NCI-H1930 (cell line): ENCODE measurements at regions not wholly inside any gene's neighbourhood (a gene's known extent, or its start where the extent isn't known, plus 50 kb on each side); places are given as distances from the start of the nearest gene placed in this dataset.
"Not testable (repeated sequence)": the region's sequence is repeated elsewhere in the genome, so short reads cannot be mapped to it uniquely, and the experiment has no call there.

Source experiments
- DNase-seq, 2 experiments: peaks; one replicate each; lab custom pipeline; 2025; lab: John Stamatoyannopoulos, UW

DNA sequence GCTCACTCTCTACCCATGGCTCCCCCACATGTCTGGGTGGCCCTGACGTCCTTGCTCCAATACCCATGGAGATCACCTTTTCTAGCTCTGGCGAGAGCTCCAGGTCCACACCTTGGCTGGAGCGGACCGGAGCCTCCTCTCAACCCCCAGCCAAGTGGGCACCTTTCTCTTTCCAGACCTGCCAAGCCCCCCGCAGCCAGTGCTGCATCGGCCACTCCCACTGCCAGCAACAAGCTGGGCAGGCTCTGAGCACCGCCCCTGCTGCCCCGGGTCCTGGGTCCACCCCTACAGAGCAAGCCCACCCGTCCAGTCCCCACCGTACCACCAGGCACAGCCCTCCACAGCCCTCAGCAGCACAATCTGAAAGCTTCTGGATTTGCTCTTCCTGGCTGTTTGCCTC, 98.2 kb upstream of the C14orf180 start:
- DNase-seq, result no peak

DNA sequence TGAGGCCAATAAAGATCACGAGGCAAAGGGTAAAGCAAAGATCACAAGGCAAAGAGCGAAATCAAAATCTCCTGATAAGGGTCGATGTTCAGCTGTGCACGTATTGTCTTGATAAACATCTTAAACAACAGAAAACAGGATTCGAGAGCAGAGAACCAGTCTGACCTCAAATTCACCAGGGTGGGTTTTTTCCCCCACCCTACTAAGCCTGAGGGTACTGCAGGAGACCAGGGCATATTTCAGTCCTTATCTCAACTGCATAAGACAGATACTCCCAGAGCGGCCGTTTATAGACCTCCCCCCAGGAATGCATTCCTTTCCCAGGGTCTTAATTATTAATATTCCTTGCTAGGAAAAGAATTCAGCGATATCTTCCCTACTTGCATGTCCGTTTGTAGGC, 97.5 kb upstream of the C14orf180 start:
- DNase-seq, result not testable (repeated sequence)

DNA sequence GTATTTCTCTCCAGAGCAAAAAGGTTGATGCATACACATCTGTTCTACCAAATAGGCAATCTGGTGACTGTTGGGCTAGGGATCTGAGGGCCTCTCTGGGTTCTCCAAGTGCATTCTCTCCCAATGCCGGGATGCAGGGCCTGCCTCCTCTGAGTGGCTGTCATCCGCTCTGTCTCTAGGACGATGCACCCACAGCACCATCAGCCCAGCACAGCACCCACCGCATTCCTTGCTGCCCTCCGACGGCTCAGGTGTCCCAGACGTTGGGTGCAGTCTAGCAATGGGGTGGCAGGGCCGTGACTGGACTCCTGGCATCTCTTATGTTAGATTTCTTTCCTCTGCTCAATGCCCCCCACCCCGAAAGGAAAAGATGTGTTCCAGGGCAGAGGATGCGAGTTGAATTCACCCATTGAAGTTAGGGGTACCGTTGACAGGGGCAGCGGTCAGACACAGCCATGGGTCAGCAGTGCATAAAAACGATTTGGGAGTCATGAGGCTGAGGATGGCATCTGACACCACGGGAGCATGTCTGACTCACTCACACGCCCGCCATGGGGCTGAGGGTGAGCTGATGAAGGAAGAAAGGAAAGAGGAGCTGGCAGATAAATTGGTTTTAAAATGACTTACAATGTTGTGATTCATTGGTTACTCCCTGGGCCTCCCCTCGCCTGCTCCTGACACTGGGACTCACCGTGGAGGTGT, 93.2 kb upstream of the C14orf180 start:
- no peak for DNase-seq

DNA sequence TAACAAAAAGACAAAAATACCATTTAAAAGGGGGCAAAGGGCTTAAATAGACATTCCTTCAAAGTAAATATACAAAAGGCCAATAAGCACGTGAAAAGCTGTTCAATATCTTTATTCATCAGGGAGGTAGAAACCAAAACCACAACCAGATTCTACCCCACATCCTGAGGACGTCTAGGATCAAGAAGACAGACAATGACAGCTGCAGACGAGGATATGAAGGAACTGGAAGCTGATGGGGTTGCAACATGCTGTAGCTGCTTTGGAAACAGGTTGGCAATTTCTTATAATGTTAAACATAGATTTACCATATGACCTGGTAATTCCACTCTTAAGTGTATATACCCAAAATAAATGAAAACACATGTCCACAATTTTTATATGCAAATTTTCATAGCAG, 85.1 kb upstream of the C14orf180 start:
- no peak for DNase-seq

DNA sequence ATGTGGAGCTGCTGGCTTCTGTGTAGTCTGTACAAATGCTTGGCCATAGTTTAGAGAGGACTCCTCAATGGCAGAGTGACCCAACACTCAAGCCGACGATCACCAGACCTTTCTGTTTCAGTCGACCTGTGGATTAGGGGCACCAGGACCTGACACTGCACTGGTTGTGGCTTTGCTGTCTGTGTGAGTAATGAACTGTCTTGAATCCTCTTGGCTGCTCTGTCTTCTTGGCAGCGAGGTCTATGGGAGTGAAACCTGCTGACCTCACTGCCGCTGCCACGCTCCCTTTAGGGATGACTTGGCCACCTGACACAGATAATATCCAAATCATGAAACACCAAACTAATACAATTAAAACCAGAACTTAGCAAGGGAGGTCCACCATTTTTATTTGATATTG, 83.5 kb upstream of the C14orf180 start:
- DNase-seq, result no peak

DNA sequence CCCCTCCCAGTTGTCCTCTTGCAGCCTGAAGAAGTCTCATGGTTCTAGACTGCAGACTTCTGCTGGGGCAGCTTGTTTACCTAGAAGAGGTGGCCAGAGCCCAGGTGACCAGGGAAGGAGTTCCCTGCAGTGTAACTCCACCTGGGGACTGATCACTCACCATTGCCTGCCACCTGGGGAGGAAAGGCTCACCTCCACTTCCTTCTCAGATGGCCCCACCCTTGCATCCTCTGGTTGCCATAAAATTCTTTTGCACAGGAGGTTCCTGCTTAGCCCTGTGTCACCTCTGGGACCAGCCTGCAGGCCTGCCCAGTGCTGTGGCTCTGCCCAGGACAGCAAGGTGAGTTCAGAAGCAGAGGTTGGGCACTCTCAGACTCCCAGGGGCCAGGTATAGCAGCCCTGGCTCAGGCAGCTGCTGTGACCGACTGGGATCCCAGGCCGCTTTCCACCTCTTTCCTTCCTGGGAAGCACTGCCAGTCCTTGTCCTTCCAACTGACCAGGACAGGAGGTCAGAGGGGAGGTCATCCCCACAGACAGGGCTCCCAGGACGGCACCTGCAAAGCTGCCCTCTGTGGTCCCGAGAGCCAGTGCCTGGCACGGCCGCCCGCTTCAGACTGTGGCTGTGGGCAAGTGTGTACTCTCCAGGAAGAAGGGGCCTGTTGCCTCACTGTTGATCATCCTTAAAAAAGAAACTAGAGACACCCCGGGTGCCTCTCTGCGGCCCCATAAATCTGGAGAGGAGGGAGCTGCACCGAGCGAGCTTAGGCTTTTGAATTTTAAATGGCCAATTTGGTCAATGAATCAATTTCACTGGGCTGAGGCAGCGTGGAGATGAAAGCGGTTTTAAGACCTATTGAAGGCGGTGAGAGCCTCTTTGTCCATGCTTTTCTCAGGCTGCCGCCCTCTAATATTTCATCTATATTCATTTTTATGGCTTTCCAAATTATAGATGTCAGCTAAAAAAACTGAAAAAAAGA, 79.5 kb upstream of the C14orf180 start:
- DNase-seq, result no peak

DNA sequence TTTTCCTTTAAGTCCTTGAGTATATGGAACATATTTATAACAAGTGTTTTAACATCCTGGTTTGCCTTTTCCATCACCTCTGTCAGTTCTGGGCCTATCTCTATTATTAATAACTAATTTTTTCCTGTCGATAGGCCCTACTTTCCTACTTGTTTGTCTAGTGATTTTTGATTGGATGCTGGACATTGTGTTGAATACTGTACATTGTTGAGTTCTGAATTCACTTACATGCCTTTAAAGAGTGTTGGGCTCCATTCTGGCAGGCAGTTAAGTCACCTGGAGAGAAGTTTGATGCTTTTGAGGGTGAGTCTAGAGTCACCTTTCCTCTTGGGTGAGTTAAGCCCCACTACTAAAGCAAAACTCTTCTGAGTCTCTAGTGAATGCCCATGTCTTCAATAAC, 77.5 kb upstream of the C14orf180 start:
- no peak for DNase-seq

DNA sequence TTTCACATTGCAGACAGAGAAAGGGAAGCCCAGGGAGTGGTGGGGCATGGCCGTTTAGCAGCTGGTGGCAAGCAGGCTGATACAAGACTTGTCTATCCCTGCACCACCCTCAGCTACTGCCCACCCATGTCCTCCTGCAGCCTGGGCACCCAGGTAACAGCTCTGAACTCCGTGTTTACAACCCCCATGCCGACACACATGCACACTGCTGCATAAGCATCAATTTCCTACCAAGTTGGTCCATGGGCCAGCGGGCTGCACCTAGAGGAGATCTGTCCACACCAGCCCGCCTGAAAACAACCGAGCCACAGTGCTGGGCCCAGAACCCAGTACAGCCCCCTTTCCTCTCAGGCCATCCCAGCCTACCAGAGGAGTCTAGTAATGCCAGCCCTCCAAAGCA, 75.9 kb upstream of the C14orf180 start:
- DNase-seq, result no peak

DNA sequence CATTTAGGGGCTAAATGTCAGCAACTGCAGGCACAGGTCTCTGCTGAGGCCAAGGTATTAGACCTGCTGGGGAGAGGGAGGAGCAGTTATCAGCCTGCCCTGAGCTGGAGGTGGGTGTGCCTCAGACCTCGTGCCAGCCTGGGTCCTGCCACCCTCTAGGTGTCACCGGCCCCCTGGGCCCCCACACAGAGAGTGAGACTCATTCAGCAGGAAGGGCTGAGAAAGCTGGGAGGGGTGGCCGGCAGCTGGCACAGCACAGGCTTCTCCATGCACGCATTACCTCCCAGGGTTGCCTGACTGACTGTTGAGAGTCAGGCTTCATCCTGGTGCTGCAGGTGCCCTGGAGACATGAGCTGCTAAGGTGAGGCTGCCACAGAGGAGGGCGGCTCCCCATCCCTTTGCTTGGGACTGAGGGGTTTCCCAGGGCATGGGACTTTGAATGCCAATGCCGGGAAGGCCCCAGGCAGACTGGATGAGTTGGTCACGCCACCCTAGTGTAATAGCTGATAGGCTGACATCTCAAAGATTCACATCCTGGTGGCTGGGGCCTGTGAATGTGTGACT, 75.3 kb upstream of the C14orf180 start:
- no peak for DNase-seq

DNA sequence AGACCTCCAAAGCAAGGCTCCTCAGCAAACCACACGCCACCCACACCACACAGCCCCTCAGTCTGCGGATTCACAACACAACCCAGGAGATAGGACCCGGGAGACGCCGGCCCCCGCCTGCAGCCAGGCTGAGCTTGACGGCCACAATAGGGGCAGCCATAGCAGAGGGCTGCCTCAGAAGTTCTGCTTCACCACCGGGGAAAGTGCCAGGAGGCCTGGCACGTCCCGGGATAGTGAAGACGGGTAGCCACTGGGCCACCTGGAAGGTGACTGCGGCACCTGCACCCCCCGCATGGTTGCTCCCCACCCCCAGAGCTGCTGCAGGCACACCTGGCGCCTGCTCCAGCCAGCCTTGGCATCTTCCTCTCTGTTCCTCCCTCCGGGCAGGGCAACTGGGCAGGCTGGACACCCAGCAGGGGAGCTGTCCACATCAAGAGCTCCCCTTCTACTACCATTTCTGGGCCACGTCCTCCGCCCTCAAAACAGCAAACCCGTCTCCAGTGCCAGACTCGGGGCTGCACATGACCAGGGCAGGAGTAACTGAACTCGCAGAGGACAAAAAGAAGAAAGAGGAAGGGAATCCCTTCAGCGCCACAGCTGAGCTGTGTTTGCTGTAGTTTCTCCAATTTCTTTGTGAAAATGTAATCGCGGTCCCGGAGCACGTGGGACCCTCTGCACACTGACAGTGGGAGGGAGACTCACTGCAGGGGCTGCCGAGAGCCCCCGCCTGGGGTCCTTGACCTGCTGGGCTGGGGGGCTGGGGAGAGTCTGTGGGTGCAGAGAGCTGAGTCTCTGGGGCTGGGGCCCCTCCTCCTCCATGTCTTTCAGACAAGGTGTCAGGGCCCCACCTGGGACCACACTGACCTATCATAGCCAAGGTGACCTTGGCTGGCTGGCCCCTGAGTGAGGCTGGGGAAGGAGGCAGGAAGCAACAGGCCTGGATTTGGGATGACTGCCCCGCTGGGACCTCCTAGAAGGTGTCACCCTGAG, 74.2 kb upstream of the C14orf180 start:
- DNase-seq, result no peak

DNA sequence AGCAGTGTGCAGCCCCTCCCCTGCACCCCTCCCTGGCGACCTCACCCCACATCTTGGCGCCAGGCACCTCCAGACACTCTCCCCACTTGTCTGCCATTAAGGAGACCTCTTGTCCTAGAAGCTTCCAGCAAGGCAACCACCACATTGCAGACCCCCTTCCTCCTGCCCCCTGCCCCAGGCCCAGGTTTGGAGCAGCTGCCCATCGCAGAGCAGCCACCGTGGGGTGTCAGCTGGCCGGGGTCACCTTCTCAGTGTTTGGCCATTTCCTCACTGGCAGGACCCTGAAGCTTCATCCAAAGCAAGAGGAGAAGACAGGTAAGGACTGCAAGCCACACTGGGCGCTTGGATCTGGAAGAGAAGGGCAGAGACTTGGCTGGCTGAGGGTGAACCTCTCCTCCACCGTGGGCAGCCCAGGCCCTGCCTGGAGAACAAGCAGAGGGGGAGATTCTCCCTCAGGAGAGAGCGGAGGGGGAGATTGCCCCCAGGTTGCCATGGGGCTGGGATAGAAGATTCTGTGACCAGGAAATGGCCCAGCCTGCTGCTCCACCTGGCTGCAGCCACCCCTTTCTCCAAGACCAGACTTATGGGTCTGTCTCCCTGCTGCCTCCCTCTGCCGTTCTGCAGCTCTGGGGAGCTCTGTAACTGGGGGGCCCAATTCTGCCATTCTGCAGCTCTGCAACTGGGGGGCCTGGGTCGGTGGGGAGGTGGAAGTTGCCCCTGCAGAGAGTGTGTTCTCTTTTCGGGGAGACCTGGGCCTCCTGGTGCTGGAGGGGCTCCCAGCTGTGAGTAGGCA, 72.9 kb upstream of the C14orf180 start:
- DNase-seq, result no peak

DNA sequence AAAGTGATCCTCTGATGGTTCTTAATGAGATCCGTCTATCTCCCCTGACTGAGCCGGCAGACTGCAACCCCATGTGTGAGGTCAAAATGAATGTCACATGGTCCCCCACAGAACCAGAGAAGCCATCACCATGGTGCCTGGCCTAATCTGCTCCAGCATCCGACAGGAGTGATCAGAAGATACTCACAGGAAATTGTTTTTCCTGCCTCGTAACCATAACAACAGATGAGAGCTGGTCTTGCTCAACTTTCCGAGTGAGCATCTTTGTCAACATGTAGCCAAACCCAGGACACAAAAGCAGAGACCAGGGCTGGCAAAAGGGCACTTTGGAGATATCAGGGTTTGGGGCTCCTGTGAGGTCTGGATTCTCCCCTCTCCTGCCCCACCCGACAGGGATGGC, 72.1 kb upstream of the C14orf180 start:
- DNase-seq, result no peak

DNA sequence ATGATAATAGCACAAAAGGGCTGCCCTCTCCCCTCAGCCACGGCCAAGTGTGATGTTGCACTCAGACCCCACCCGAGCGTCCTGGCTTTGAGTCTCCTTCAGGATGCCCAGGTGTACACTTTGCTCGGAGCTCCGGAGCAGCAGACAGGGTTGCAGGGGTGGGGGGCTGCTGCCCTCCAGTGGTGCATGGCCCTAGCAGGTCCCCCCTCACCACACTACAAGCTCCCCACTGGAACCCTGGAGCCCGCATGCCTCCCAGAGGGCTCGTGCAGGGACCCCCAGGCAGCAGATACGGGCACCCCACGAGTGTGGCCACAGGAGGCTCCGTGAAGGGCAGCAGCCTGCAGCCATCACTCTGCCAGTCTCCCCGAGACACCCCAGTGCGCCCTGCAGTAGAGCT, 69.9 kb upstream of the C14orf180 start:
- no peak for DNase-seq

DNA sequence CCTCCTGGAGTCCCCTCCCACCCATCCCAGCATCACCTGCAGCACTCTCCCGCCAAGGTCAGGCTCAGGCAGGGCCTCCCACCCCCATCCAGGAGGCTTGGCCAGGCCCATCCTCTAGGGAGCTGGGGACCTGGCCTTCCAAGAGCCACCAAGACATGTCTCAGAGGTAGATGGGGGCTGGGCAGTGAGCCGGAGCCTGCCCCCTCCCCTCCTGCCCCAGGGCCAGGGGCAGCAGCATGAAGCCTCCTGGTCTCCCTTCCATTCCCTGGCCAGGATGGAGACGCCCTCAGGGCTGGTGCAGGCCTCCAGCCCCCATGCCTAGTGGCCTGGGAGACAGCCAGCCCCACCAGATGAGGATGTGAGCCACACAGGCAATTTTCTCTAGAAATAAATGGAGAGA, 69.3 kb upstream of the C14orf180 start:
- DNase-seq, result no peak

DNA sequence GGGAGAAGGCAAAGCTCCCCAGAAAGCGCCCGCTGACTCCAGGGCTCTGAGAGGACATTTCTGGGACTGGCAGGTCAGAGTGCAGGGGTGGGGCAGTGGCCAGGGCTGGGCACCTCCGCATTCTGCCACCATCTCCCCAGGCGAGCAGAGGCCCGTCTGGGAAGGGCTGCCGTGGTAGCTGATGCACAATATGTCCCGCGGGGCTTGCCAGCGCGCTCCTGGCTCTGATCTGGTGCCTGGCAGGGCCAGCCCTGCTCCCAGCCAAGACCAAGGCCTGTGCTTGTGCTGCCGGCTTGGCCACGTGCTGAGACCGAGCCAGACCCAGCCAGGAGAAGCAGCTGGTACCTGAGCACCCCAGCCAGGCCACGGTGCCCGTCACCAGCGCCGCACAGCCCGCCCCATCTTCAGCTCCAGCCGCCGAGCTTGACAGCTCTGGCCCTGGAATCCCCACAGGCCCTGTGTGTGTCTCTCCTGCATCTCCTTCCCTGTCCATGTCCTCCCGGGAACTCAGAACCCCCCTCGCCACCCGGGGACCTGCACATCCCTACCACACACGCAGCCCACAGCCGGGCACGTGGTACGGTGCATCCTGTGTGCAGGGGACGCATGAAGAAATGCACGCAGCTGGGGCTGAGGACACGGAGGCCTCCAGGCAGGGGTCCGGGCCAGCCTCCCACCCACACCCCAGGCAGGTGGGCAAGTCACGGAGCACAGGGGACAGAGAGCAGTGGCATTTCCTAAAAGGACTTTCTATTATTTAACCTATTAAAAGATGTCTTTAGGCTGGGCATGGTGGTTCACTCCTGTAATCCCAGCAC, 68.6 kb upstream of the C14orf180 start:
- no peak for DNase-seq

DNA sequence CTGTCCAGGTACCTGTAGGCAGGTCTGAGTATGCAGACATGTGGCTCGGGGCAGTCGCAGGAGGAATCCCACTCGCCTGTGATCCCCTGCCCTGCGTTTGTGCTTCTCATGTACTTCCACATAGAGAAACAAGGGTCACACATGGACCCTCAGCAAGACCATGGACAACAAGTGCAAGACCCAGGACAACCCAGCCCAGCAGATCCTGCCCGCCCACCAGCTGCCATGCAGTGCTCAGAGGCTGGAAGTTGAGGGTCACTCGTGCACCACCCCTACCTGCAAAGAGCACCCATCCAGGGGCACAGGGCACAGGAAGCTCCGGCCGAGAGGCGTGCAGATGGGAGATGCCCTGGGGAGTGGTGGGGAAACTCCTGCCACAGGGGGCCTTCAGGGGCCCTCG, 67.5 kb upstream of the C14orf180 start:
- DNase-seq, result no peak

DNA sequence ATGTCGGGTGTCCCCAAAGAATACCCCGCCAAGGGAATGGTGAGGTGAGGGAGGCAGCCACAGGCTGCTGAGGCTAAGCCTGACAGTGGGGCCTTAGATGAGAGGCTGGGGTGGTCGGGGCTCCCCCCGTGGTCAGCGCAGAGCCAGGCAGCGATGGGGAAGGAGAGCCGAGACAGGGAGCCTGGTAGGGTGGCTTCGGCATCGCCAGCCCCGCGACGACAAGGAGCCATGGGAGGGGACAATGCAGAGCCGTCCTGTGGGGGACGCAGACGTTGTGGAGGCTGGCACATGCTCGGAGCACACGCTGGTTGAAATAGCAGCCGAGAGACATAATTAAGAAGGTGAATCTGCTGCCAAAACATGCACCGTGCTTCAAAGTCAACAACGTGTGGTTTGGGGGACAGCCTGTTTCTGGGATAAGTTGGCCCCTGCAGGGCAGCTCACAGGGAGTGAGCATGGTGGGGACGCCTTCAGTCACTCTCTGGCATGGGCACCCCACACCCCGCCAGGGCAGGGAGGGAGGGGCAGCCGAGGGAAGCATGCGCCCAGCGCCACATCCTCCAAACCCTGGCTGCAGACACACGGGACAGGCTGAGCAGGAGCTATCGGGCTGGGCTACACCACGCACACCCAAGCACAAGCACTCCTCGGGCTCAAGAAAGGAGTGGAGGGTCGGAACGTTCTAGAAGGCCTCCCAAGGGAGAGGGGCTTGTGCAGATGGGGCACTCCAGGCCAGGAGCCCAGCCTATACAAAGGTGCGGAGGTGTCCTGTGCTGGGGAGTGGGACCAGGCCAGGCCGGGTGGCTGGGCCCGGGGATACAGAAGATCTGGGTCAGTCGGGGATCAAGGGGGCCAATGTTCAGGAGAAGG, 66.6 kb upstream of the C14orf180 start:
- DNase-seq, result no peak

DNA sequence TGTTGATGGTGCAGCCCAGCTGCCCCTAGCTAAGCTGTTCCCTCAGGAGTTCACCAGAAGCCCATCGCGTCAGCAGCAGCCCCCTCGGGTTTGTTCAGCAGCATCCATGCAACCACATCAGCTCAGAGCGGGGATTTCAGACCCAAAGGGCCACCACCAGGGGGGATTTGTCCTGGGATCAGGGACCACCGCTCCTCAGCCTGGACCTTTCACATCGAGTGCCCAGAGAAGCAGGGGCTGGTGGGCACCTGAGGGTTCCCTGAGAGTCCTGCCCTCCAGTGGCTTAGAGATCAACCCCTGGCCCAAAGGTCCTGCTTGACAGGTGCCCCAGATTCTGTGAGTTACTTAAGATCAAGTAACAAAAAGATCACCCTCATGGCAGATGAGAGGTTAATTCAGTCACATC, 65.9 kb upstream of the C14orf180 start:
- DNase-seq, result no peak
